Stimulated activated naive CD4-positive, alpha-beta T cell treated with Interleukin-2 at 50 U/mL for 16 hours (primary cell): ENCODE measurements at regions not wholly inside any gene's neighbourhood (a gene's known extent, or its start where the extent isn't known, plus 50 kb on each side); places are given as distances from the start of the nearest gene placed in this dataset.
"Not testable (repeated sequence)": the region's sequence is repeated elsewhere in the genome, so short reads cannot be mapped to it uniquely, and the experiment has no call there.

Experiments
- DNase-seq: peaks from one replicate; lab custom pipeline; 2025; lab: John Stamatoyannopoulos, UW

- DNase-seq: no peak
Measured at GRCh38 chr6:22106961-22107360, 189.9 kb downstream of the PRL start.

- DNase-seq: no peak
Measured at GRCh38 chr6:22108199-22108598, 188.6 kb downstream of the PRL start.

- DNase-seq: no peak
Measured at GRCh38 chr6:22110061-22110460, 186.8 kb downstream of the PRL start.

GRCh38 chr6:22112461-22112860, 184.4 kb downstream of the PRL start:
- DNase-seq: no peak

GRCh38 chr6:22113026-22113766, 183.6 kb downstream of the PRL start:
- no peak for DNase-seq

GRCh38 chr6:22115559-22115958, 181.3 kb downstream of the PRL start:
- DNase-seq: no peak

- DNase-seq: no peak
Measured at GRCh38 chr6:22117631-22118030, 179.2 kb downstream of the PRL start.

GRCh38 chr6:22119500-22119899, 177.3 kb downstream of the PRL start:
- DNase-seq: no peak

- no peak for DNase-seq
Measured at GRCh38 chr6:22124756-22125155, 172.1 kb downstream of the PRL start.

- no peak for DNase-seq
Measured at GRCh38 chr6:22126910-22127309, 169.9 kb downstream of the PRL start.

GRCh38 chr6:22129751-22130150, 167.1 kb downstream of the PRL start:
- DNase-seq: no peak

GRCh38 chr6:22132656-22133055, 164.2 kb downstream of the PRL start:
- DNase-seq: no peak

- no peak for DNase-seq
Measured at GRCh38 chr6:22133357-22133756, 163.5 kb downstream of the PRL start.

GRCh38 chr6:22134308-22134707, 162.5 kb downstream of the PRL start:
- DNase-seq: no peak

GRCh38 chr6:22135395-22135794, 161.4 kb downstream of the PRL start:
- no peak for DNase-seq

GRCh38 chr6:22140736-22141135, 156.1 kb downstream of the PRL start:
- not testable (repeated sequence) for DNase-seq

- no peak for DNase-seq
Measured at GRCh38 chr6:22141241-22141745, 155.5 kb downstream of the PRL start.

GRCh38 chr6:22142856-22143255, 154.0 kb downstream of the PRL start:
- no peak for DNase-seq

GRCh38 chr6:22145376-22145775, 151.5 kb downstream of the PRL start:
- DNase-seq: no peak

- DNase-seq: no peak
Measured at GRCh38 chr6:22145823-22146677, 150.8 kb downstream of the PRL start.

- DNase-seq: no peak
Measured at GRCh38 chr6:22146678-22146930, 150.2 kb downstream of the PRL start.

- DNase-seq: no peak
Measured at GRCh38 chr6:22146931-22147701, 149.7 kb downstream of the PRL start.
